ENCODE measurements at regions not wholly inside any gene's neighbourhood (a gene's known extent, or its start where the extent isn't known, plus 50 kb on each side); places are given as distances from the start of the nearest gene placed in this dataset.

- no peaks in the 10 kb centered on the region for H3K36me3 ChIP-seq
- H3K9me3 ChIP-seq: no peaks in the 10 kb centered on the region
- no peaks in the 10 kb centered on the region for H3K4me1 ChIP-seq (ENCODE audit: control insufficient read depth in 1 of 2, insufficient read depth in 1 of 2, low read depth in 1 of 2, low read length in 1 of 2)
- H3K27ac ChIP-seq: no peak overlapping the region
- peaks cover 30% of the 10 kb centered on the region for H3K27me3 ChIP-seq
- H3K4me3 ChIP-seq (ENCODE audit: low read depth in 1 of 2, low read length in 1 of 2): no peak overlapping the region
- no peak for TF ChIP-seq CTCF (IDR thresholded peaks at IDR 0.05)
Observed at GRCh38 chr2:239570216-239570925, 169.6 kb upstream of the HDAC4 start.

GRCh38 chr2:239569401-239570090 lies 168.7 kb upstream of the HDAC4 start:
- TF ChIP-seq CTCF (IDR thresholded peaks at IDR 0.05): no peak
- no peak overlapping the region for H3K27ac ChIP-seq

GRCh38 chr2:239568601-239569000 lies 167.8 kb upstream of the HDAC4 start:
- Histone ChIP-seq H3K27ac (no peak overlapping the region), H3K27me3 (peaks cover 47% of the 10 kb centered on the region), H3K9me3 (no peaks in the 10 kb centered on the region), H3K4me1 (ENCODE audit: control insufficient read depth in 1 of 2, insufficient read depth in 1 of 2, low read depth in 1 of 2, low read length in 1 of 2) (no peaks in the 10 kb centered on the region), H3K36me3 (no peaks in the 10 kb centered on the region), H3K4me3 (ENCODE audit: low read depth in 1 of 2, low read length in 1 of 2) (no peak overlapping the region)
- TF ChIP-seq CTCF (IDR thresholded peaks at IDR 0.05): no peak

More at GRCh38 chr2:239569401-239570090, 168.7 kb upstream of the HDAC4 start:
- Histone ChIP-seq H3K27me3 (peaks cover 39% of the 10 kb centered on the region), H3K36me3 (no peaks in the 10 kb centered on the region), H3K4me1 (ENCODE audit: control insufficient read depth in 1 of 2, insufficient read depth in 1 of 2, low read depth in 1 of 2, low read length in 1 of 2) (no peaks in the 10 kb centered on the region), H3K9me3 (no peaks in the 10 kb centered on the region), H3K4me3 (ENCODE audit: low read depth in 1 of 2, low read length in 1 of 2) (no peak overlapping the region)

GRCh38 chr2:239567786-239568185 lies 167.0 kb upstream of the HDAC4 start:
- H3K36me3 ChIP-seq: no peaks in the 10 kb centered on the region
- no peak overlapping the region for H3K27ac ChIP-seq
- H3K4me3 ChIP-seq (ENCODE audit: low read depth in 1 of 2, low read length in 1 of 2): no peak overlapping the region
- TF ChIP-seq CTCF (IDR thresholded peaks at IDR 0.05): no peak
- H3K9me3 ChIP-seq: no peaks in the 10 kb centered on the region
- H3K4me1 ChIP-seq (ENCODE audit: control insufficient read depth in 1 of 2, insufficient read depth in 1 of 2, low read depth in 1 of 2, low read length in 1 of 2): no peaks in the 10 kb centered on the region
- peaks cover 49% of the 10 kb centered on the region for H3K27me3 ChIP-seq

- no peak overlapping the region for H3K4me3 ChIP-seq (ENCODE audit: low read depth in 1 of 2, low read length in 1 of 2)
- no peak for TF ChIP-seq CTCF (IDR thresholded peaks at IDR 0.05)
Observed at GRCh38 chr2:239566995-239567568, 166.3 kb upstream of the HDAC4 start.

More at GRCh38 chr2:239566995-239567568, 166.3 kb upstream of the HDAC4 start:
- Histone ChIP-seq H3K4me1 (ENCODE audit: control insufficient read depth in 1 of 2, insufficient read depth in 1 of 2, low read depth in 1 of 2, low read length in 1 of 2) (no peaks in the 10 kb centered on the region), H3K27me3 (peaks cover 49% of the 10 kb centered on the region), H3K36me3 (no peaks in the 10 kb centered on the region), H3K9me3 (no peaks in the 10 kb centered on the region), H3K27ac (no peak overlapping the region)
